Lung (tissue), 11 donors: ENCODE measurements at regions not wholly inside any gene's neighbourhood (a gene's known extent, or its start where the extent isn't known, plus 50 kb on each side); places are given as distances from the start of the nearest gene placed in this dataset.

Experiments
- ATAC-seq: fragments of 200-7000 bp; cut with Tn5 transposase; one replicate; pipeline ENCODE4 v1.9.1; 2020; ENCODE audit warnings: moderate number of reproducible peaks; ENCODE audit not compliant: insufficient read depth, low FRiP score
- DNase-seq, 3 donors: peaks; one replicate each; pipeline ENCODE4 v3.0.0-alpha.2; 2013 to 2017
- H3K27ac ChIP-seq, 2 donors: one replicate each; pipeline ENCODE4 v1.5.1; 2013; ENCODE audit warnings: mild to moderate bottlenecking in 2 of 2, moderate library complexity in 2 of 2, control low read depth in 1 of 2, inconsistent platforms in 1 of 2, low read depth in 1 of 2, low read length in 1 of 2
- H3K27me3 ChIP-seq, 3 donors: one replicate each; pipeline ENCODE4 v1.5.1; 2013; ENCODE audit warnings: low read length in 2 of 3; ENCODE audit not compliant: control insufficient read depth in 3 of 3, insufficient read depth in 3 of 3
- H3K36me3 ChIP-seq, 4 donors: one replicate each; pipeline ENCODE4 v1.5.1; 2013; ENCODE audit warnings: low read length in 4 of 4, mild to moderate bottlenecking in 1 of 4, moderate library complexity in 1 of 4; ENCODE audit not compliant: control insufficient read depth in 4 of 4, insufficient read depth in 4 of 4
- H3K4me1 ChIP-seq, 5 donors: one replicate each; pipeline ENCODE4 v1.5.1; 2013; ENCODE audit warnings: low read length in 5 of 5, mild to moderate bottlenecking in 2 of 5, moderate library complexity in 1 of 5; ENCODE audit not compliant: control insufficient read depth in 5 of 5, insufficient read depth in 5 of 5
- H3K4me3 ChIP-seq: one replicate; pipeline ENCODE4 v1.5.1; 2013; ENCODE audit warnings: mild to moderate bottlenecking, control low read depth, moderate library complexity
- H3K9ac ChIP-seq, 2 donors: one replicate each; pipeline ENCODE4 v1.5.1; 2013; ENCODE audit warnings: low read length in 2 of 2, control low read depth in 1 of 2; ENCODE audit not compliant: insufficient read depth in 1 of 2
- H3K9me3 ChIP-seq, 4 donors: one replicate each; pipeline ENCODE4 v1.5.1; 2013; ENCODE audit warnings: low read length in 3 of 4, mild to moderate bottlenecking in 1 of 4, moderate library complexity in 1 of 4; ENCODE audit not compliant: control insufficient read depth in 4 of 4, insufficient read depth in 3 of 4
- CTCF ChIP-seq: IDR thresholded peaks from 2 replicates; pipeline ENCODE4 v1.5.1; 2012; ENCODE audit warnings: mild to moderate bottlenecking; ENCODE audit errors: control extremely low read depth, extremely low read depth
- WGBS, 2 donors: extraction: QIAGEN DNeasy Blood & Tissue Kit; methylation state at CpG; one replicate each; pipeline ENCODE4 v1.1.7; 2013; 5-methylcytosine and 5-hydroxymethylcytosine counted together
- donor health status: control.
- donor health status: control.
- donor health status: Bipolar disorder and iron deficiency.
- donor health status: healthy.
- donor health status: DM: yes; HTN: yes; CAD: no.

- Histone ChIP-seq H3K4me1 (peaks cover 0 to 7% (median 5%) of the 10 kb centered on the region in 5 donors), H3K9me3 (peaks cover 0 to 2% (median 0%) of the 10 kb centered on the region in 4 donors), H3K9ac (no peak overlapping the region), H3K27me3 (no peaks in the 10 kb centered on the region), H3K36me3 (no peaks in the 10 kb centered on the region), H3K27ac (no peak overlapping the region), H3K4me3 (no peak overlapping the region)
- 80 to 90% methylated on average over 7 of the region's 7 CpGs for WGBS, 2 donors
- ATAC-seq (no peak), DNase-seq (no peak)
- TF ChIP-seq CTCF, result no peak
These were observed 667.7 kb downstream of the DIAPH3 start for GRCh38 chr13:59495936-59496512.

GRCh38 chr13:59497621-59498247 is 666.0 kb downstream of the DIAPH3 start:
- Histone ChIP-seq H3K4me3 (no peak overlapping the region), H3K9me3 (peaks cover 0 to 2% (median 0%) of the 10 kb centered on the region in 4 donors), H3K4me1 (peaks cover 0 to 7% (median 5%) of the 10 kb centered on the region in 5 donors), H3K27ac (no peak overlapping the region), H3K9ac (no peak overlapping the region), H3K27me3 (no peaks in the 10 kb centered on the region), H3K36me3 (no peaks in the 10 kb centered on the region)
- no peak for DNase-seq
- 82 to 89% methylated on average over 4 of the region's 4 CpGs for WGBS, 2 donors
- TF ChIP-seq CTCF, result no peak
- ATAC-seq, result no peak

DNA sequence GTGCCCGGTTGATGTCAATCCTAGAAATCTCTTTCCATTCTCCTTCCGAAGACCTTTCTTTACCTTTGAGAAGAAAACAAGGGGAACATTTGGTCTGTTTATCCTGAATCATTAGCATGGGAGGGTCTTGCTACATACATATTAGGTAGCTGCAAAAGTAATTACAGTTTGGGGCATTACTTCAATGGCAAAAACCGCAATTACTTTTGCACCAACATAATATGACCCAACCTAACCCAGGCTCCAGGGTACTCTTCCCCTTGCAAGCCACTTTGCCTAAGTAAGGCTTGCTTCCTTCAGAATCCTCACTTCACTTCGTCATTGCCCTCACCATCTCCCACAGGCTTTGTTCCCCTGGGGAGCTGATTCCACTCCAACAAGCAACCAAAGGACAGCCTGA is 662.7 kb downstream of the DIAPH3 start:
- ATAC-seq (no peak), DNase-seq (no peak)
- Histone ChIP-seq H3K27ac (no peak overlapping the region), H3K9me3 (peaks cover 0 to 2% (median 0%) of the 10 kb centered on the region in 4 donors), H3K36me3 (no peaks in the 10 kb centered on the region), H3K4me3 (no peak overlapping the region), H3K9ac (no peak overlapping the region), H3K27me3 (no peaks in the 10 kb centered on the region), H3K4me1 (peaks cover 0 to 1% (median 0%) of the 10 kb centered on the region in 5 donors)
- no peak for TF ChIP-seq CTCF
- WGBS, 2 donors, result 92 to 95% methylated on average over 4 of the region's 4 CpGs
